H1 (cell line): ENCODE measurements at regions not wholly inside any gene's neighbourhood (a gene's known extent, or its start where the extent isn't known, plus 50 kb on each side); places are given as distances from the start of the nearest gene placed in this dataset.

Source experiments
- JUN ChIP-seq: IDR thresholded peaks from 2 replicates; pipeline ENCODE4 v1.6.1; 2011; ENCODE audit warnings: low read depth, mild to moderate bottlenecking, improper control_type of control experiment, low read length
- SP4 ChIP-seq: IDR thresholded peaks from 2 replicates; pipeline ENCODE4 v1.6.1; 2012; ENCODE audit warnings: low read length, inconsistent platforms

DNA sequence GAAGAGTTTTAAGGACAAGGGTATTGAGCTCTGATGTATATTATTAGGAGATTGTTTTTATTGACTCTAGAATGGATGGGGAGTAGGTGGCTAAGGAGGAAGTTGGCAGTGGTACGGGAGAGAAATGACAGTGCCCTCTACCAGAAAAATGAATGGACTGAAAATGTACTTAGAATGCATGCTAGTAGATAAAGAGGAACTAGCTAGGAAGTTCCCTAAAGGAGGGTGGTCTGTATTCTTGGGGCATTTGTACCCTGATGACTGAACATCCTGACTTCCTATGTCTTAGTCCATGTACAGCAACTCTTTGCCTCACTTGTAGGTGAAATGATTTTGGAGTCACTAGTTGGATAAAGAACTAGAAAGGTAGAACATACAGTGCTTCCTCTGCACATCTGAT lies 581.5 kb upstream of the RBFOX1 start (continued):
- no peak for TF ChIP-seq JUN
- no peak for TF ChIP-seq SP4
- TF ChIP-seq, all 59 proteins: peak for 0
